HG03460 (cell line): ENCODE measurements at regions not wholly inside any gene's neighbourhood (a gene's known extent, or its start where the extent isn't known, plus 50 kb on each side); places are given as distances from the start of the nearest gene placed in this dataset.
A peak's percentile ranks its signal among the peaks of the same experiment; 100 is the strongest.

Experiments
- ATAC-seq: cut with Tn5 transposase; IDR thresholded peaks from one replicate; pipeline ENCODE4 v1.9.1; 2021; ENCODE audit not compliant: unreplicated experiment

DNA sequence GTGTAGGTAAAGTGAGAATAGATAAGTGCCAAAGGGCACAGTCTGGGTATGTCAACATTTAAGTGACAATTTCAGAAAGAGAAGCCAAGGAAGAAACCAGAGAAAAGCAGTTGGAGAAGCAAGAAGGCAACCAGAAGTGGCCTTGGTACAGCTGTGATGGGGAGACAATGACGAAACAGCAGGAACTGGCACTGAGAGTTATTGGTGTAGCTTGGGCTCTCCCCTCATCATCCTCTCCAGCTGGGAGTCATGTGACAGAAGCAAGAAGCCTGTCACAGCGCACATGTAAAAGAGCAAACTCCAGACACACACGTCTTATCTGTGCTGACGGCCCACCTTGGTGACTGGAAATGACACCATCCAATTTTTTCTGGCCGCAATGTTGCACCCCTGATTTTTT is 203.3 kb upstream of the NUDT4 start:
- no peak for ATAC-seq

DNA sequence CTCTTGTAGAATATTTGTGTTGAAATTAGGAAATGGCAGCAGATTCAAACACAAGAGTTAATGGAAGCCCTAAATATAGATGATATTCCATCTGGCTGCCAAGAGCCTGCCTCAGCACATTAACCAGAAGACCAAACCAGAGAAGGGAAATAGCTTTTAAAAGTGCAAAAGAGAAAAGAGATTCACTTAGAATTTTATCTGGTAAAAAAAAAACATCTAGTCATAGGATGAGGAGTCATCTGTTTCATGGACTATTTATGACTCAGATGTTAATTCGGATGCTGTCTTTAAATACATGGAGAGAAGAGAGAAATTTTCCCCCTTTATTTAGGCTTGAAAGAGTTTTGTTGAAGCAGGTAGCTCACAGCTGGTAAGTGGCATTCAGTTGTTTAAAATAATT is 201.6 kb upstream of the NUDT4 start:
- ATAC-seq, result no peak

- ATAC-seq, result no peak
Observed at GRCh38 chr12:93176610-93177126, 201.1 kb upstream of the NUDT4 start.

- no peak for ATAC-seq
Observed at GRCh38 chr12:93177208-93178153, 200.2 kb upstream of the NUDT4 start.

DNA sequence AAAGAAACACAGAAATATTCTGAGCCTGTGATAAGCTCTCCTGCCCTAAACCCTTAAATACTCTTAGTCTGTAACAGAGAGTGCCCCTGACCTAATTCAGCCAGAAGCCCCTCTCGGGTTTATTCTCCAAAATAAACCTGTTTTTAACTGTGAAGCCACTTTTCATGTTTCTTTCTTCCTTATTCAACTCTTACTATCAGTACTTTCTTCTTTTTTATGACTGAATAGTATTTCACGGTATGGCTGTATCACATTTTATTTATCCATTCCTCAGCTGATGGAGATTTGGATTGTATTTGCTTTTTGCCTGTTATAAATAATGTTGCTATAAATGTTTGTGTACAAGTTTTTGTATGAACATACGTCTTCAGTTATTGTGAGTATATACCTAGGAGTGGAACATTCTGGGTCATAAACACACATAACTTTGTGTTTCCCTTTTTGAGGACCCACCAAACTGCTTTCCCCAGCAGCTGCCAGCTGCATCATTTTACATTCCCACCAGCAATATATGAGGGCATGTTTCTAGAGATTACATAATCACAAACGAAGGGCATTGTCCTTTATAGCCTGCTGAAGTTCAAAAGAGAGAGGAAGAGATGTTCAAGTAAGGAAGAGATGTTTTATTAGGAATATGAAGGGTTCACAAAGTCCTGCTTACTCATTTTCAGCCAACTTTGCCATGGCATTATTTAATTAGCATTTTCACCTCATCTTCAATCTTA is 199.4 kb upstream of the NUDT4 start:
- ATAC-seq, result no peak

DNA sequence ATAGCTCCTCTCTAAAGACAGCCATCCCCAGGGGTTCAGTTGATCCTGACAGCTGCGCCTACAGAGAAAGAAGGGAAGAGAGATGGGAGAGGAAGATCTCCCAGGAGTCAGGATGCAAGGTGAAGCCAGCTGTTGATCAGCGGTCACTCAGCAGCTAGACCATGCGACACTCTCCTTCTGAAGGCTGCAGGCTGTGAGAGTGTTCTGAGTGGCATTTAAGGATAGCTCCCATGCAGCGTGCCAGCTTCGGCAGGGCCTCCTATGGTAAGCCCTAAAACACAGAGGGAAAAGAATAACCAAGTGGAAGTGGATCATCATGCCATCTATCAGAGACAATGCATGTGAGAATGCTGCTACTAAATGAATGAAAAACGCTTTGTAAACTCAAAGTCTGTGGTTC is 197.9 kb upstream of the NUDT4 start:
- ATAC-seq, result no peak

DNA sequence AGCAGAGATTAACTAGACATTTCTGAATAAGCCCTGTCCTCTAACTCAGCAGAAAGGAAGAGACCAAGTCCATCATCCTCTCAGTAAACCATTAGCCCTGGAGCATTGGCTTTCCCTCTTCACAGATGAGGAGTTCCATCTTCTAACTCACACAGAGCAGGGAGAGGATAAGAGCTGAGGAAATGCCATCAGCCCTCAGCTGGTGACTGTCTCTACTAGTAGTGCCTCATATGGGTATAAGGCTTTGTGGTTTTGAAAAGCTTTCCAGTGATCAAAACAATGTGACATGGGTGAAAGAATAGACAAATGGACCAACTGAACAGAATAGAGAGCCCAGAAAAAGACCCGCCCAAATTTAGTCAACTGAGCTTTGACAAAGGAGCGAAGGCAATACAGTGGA is 197.2 kb upstream of the NUDT4 start:
- no peak for ATAC-seq

DNA sequence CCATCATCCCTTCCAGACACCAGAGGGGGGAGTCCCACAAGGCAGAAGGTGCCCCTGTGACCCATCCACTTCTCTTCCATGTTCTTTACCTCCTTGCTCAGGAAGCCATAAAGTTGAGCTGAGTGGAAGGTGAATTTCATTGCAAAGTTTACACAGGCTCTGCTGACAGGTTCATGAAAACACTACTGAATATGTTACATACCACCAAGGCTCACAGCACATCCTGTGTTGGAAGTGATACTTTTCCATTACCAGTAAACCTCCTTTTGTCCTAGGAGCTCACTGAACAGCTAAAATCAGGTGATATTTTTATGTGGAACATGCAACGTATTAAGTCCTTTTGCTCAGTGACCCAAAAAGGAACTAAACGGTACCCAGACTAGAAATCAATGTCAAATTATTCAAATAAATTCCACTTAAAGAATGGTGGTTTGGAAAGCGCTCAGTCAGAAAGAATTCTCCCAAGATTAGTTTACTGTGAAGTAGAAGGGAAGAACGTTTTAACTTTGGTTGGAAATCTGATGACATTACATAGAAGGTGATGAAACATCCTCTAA is 196.2 kb upstream of the NUDT4 start:
- no peak for ATAC-seq

GRCh38 chr12:93183940-93184671 is 193.6 kb upstream of the NUDT4 start:
- peak; percentile 92 for ATAC-seq

DNA sequence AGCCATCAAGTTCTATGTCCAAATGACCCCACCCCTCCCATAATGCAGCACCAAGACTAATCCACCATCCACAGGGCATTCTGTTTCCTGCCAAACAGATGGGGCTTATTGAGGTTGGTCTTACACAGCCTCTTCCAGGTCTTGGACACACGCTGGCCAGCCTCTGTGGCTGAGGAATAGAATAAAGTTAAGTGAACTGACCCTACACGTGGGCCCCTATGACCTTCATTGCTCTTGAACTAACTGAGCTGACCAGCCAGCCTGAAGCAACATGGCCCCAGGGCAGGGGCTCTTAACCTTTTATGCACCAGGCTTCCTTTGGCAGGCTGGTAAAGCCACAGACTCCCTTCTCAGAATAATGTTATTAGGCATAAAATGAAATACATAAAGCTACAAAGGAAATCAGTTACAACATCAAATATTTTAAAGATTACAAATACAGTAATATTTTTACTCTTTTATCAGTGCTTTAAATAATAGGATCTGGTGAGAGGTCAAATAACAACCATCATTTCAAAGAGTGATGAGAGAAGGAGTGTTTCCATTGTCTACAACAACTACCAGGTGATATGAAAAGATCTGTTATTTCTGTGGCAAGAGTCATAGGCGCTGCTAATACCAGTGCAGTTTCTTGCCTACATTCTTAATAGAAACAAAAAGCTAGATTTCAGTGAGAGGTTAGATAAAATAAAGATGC is 192.9 kb upstream of the NUDT4 start:
- peak; percentile 27 for ATAC-seq

DNA sequence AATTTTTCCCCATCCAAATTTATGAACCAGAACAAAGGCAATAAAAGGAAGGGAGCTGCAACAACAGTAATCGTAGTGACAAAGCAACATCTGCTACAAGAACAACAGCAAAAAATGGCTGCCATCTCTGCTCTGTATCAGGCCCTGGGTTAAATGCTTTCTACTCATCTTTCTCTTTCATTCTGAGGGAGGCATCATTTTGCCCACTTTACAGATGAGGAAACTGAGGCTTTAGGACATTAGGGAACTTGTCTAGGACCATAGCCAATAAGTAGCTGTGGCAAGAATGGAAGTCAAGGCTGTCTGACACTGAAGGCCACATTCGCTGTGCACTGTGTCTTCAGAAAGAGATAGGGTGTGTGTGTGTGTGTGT is 192.4 kb upstream of the NUDT4 start:
- no peak for ATAC-seq

GRCh38 chr12:93186131-93186530 is 191.6 kb upstream of the NUDT4 start:
- no peak for ATAC-seq

GRCh38 chr12:93186621-93187020 is 191.1 kb upstream of the NUDT4 start:
- no peak for ATAC-seq

- ATAC-seq, result no peak
Observed at GRCh38 chr12:93191423-93191822, 186.3 kb upstream of the NUDT4 start.

GRCh38 chr12:93191956-93192355 is 185.8 kb upstream of the NUDT4 start:
- no peak for ATAC-seq

GRCh38 chr12:93192878-93193277 is 184.8 kb upstream of the NUDT4 start:
- no peak for ATAC-seq

- no peak for ATAC-seq
Observed at GRCh38 chr12:93195511-93195910, 182.2 kb upstream of the NUDT4 start.

GRCh38 chr12:93197067-93197593 is 180.6 kb upstream of the NUDT4 start:
- ATAC-seq, result no peak

GRCh38 chr12:93198086-93198485 is 179.6 kb upstream of the NUDT4 start:
- no peak for ATAC-seq

DNA sequence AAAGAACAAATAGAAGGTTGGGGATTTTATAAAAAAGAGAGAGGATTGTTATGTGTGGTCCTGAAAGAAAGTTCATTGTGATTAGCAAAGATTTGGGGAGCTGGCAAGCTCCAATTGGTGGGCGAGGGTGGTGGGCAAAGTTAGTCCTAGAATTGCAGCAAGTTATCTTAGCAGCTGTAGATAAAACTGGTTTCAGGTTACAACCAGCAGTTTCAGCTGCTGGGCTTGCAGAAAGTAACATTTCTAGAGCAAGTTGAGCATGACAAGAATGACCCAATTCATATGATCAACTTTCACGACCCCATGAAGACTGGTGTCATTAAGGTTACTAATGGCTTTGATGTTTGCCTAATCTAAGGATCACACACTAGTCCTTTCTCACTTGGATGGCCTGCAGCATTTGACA is 177.9 kb upstream of the NUDT4 start:
- ATAC-seq, result no peak
